ENCODE measurements at regions not wholly inside any gene's neighbourhood (a gene's known extent, or its start where the extent isn't known, plus 50 kb on each side); places are given as distances from the start of the nearest gene placed in this dataset.
"Not testable (repeated sequence)": the region's sequence is repeated elsewhere in the genome, so short reads cannot be mapped to it uniquely, and the experiment has no call there.

GRCh38 chr6:81517455-81517854 lies 235.0 kb downstream of the TENT5A start:
- H3K36me3 ChIP-seq, result no peaks in the 10 kb centered on the region
- H3K4me3 ChIP-seq, result no peak overlapping the region
- H3K4me1 ChIP-seq, result no peaks in the 10 kb centered on the region
- TF ChIP-seq, protein P1, sequence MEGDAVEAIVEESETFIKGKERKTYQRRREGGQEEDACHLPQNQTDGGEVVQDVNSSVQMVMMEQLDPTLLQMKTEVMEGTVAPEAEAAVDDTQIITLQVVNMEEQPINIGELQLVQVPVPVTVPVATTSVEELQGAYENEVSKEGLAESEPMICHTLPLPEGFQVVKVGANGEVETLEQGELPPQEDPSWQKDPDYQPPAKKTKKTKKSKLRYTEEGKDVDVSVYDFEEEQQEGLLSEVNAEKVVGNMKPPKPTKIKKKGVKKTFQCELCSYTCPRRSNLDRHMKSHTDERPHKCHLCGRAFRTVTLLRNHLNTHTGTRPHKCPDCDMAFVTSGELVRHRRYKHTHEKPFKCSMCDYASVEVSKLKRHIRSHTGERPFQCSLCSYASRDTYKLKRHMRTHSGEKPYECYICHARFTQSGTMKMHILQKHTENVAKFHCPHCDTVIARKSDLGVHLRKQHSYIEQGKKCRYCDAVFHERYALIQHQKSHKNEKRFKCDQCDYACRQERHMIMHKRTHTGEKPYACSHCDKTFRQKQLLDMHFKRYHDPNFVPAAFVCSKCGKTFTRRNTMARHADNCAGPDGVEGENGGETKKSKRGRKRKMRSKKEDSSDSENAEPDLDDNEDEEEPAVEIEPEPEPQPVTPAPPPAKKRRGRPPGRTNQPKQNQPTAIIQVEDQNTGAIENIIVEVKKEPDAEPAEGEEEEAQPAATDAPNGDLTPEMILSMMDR (IDR thresholded peaks at IDR 0.05 in 4 of 5, conservative IDR thresholded peaks at IDR 0.05 in 1 of 5), result no peak
- no peak for TF ChIP-seq POLR2A (IDR thresholded peaks at IDR 0.05)
- H3K27me3 ChIP-seq, result no peaks in the 10 kb centered on the region
- no peaks in the 10 kb centered on the region for H3K9me3 ChIP-seq
- in situ Hi-C loops (cut with MboI; ENCODE audit: low sequenced_read_pairs in 4 of 4), result no loop called here
- no peak for ATAC-seq
- H3K27ac ChIP-seq, result no peak overlapping the region
- no peak for DNase-seq
- intact Hi-C loops (cut with DNase I; ENCODE audit: low total_unique reads), result no loop called here

DNA sequence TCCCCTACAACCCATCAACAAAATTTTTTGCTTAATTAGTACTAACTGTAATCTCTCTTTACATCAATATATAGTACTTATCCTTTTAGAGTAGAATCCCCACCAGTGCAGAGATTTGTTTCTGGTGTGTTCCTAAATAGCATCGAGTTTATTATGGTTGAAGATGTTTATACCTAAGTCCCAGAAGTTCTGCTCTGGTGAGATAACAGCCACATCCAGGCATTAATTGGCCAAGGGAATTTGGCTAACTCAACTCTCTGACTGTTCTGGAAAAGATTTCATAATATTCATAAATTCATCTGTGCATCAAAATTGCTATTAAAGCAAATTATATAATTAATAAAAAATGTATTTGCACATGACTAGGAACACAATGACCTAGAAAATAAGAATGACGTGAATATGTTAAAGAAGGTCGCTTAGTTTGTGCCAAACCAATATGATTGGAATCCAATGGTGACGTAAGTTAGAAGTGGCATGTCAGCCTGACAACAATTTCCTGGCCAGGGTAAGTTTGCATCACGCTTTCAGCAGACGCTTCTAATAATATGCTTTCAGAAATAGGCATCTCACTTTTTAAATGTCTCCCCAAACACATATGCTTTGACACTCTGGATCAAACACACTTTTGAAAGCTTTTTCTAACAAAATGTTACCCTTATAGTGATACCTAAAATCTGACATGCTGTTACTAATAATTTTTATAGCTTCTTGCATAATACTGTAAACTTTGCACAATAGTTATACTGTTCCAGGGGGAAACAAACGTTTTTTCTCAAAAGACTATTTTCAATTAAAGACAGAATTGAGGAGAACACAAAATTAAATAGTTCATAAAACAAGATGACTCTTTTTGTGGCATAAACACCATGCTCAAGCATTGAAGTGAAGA lies 236.7 kb downstream of the TENT5A start:
- DNase-seq, result no peak
- H3K36me3 ChIP-seq, result no peaks in the 10 kb centered on the region
- H3K9me3 ChIP-seq, result no peaks in the 10 kb centered on the region
- H3K4me3 ChIP-seq, result no peak overlapping the region
- no peaks in the 10 kb centered on the region for H3K27me3 ChIP-seq
- in situ Hi-C loops (cut with MboI; ENCODE audit: low sequenced_read_pairs in 4 of 4), result no loop called here
- intact Hi-C loops (cut with DNase I; ENCODE audit: low total_unique reads), result no loop called here
- H3K27ac ChIP-seq, result no peak overlapping the region
- peak in 1 of 2 donors; percentile 36 for ATAC-seq
- no peaks in the 10 kb centered on the region for H3K4me1 ChIP-seq
- no peak for TF ChIP-seq POLR2A (IDR thresholded peaks at IDR 0.05)
- TF ChIP-seq, protein P1 (IDR thresholded peaks at IDR 0.05 in 4 of 5, conservative IDR thresholded peaks at IDR 0.05 in 1 of 5), result no peak

DNA sequence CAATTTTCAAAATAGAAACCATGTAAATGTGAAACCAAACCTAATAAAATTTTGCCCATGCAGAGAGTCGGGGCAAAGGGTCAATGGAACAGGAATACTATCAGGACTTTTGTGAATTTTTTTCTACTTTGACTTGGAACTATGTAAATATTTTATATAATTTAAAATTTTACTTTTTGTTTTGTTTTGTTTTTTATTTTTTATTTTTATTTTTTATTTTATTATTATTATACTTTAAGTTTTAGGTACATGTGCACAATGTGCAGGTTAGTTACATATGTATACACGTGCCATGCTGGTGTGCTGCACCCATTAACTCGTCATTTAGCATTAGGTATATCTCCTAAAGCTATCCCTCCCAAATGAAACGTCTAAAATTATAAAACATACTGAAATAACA lies 238.3 kb downstream of the TENT5A start:
- in situ Hi-C loops (cut with MboI; ENCODE audit: low sequenced_read_pairs in 4 of 4); H3K4me1 ChIP-seq; H3K9me3 ChIP-seq; H3K4me3 ChIP-seq; ATAC-seq; H3K36me3 ChIP-seq; DNase-seq; intact Hi-C loops (cut with DNase I; ENCODE audit: low total_unique reads); H3K27ac ChIP-seq; H3K27me3 ChIP-seq: not testable (repeated sequence)

- TF ChIP-seq POLR2A (IDR thresholded peaks at IDR 0.05), result no peak
- TF ChIP-seq, protein P1 (IDR thresholded peaks at IDR 0.05 in 4 of 5, conservative IDR thresholded peaks at IDR 0.05 in 1 of 5), result no peak
These were observed 241.1 kb downstream of the TENT5A start for GRCh38 chr6:81511423-81511822.

GRCh38 chr6:81495999-81496398 lies 256.5 kb downstream of the TENT5A start:
- Histone ChIP-seq H3K27ac (no peak overlapping the region), H3K27me3 (no peaks in the 10 kb centered on the region), H3K4me1 (no peaks in the 10 kb centered on the region), H3K36me3 (no peaks in the 10 kb centered on the region), H3K9me3 (no peaks in the 10 kb centered on the region), H3K4me3 (no peak overlapping the region)
- ATAC-seq (no peak), DNase-seq (no peak)
- no peak for TF ChIP-seq POLR2A (IDR thresholded peaks at IDR 0.05)
- TF ChIP-seq, protein P1 (IDR thresholded peaks at IDR 0.05 in 4 of 5, conservative IDR thresholded peaks at IDR 0.05 in 1 of 5), result no peak
- intact Hi-C loops (cut with DNase I; ENCODE audit: low total_unique reads) (no loop called here), in situ Hi-C loops (cut with MboI; ENCODE audit: low sequenced_read_pairs in 4 of 4) (no loop called here)

More at GRCh38 chr6:81511423-81511822, 241.1 kb downstream of the TENT5A start:
- H3K4me1 ChIP-seq, result no peaks in the 10 kb centered on the region
- no peak for DNase-seq
- no peak overlapping the region for H3K4me3 ChIP-seq
- no peak overlapping the region for H3K27ac ChIP-seq
- H3K27me3 ChIP-seq, result no peaks in the 10 kb centered on the region
- in situ Hi-C loops (cut with MboI; ENCODE audit: low sequenced_read_pairs in 4 of 4) (no loop called here), intact Hi-C loops (cut with DNase I; ENCODE audit: low total_unique reads) (no loop called here)
- H3K9me3 ChIP-seq, result no peaks in the 10 kb centered on the region
- H3K36me3 ChIP-seq, result no peaks in the 10 kb centered on the region
- ATAC-seq, result no peak

Measured in gastrocnemius medialis (tissue), 4 donors.